H1 (cell line): ENCODE measurements at regions not wholly inside any gene's neighbourhood (a gene's known extent, or its start where the extent isn't known, plus 50 kb on each side); places are given as distances from the start of the nearest gene placed in this dataset.

Source experiments
- CTCF ChIA-PET: fragments of 300-600 bp; sonication (Branson Sonifier 250); formaldehyde crosslinking; loops from one replicate; lab custom pipeline; 2021; ENCODE audit not compliant: partially characterized antibody; lab: Charles Lee
- POLR2A ChIA-PET: fragments of 300-600 bp; sonication (Branson Sonifier 250); formaldehyde crosslinking; loops from one replicate; lab custom pipeline; 2021; ENCODE audit warnings: inconsistent platforms; ENCODE audit not compliant: partially characterized antibody; lab: Charles Lee
- DNase-seq, 2 experiments: peaks; one replicate each; pipeline versions ENCODE4 v3.0.0 to v3.0.0-alpha.2; 2010 to 2022; ENCODE audit warnings: low spot score in 2 of 2, low read depth in 1 of 2, mixed read lengths in 1 of 2
- FAIRE-seq: peaks from 2 replicates; lab custom pipeline; 2011; peaks lifted over from hg19 to GRCh38; lab: Jason Lieb, UNC
- H2AFZ ChIP-seq: 2 replicates; pipeline ENCODE4 v1.8.1; 2012; ENCODE audit warnings: low read length, inconsistent platforms
- H2AK5ac ChIP-seq: 2 replicates; pipeline ENCODE4 v1.6.1; 2013; ENCODE audit warnings: low read depth, low read length
- H2BK120ac ChIP-seq: replicated peaks from 2 replicates; pipeline ENCODE3; 2013; ENCODE audit warnings: low read depth, low read length, inconsistent platforms
- H2BK12ac ChIP-seq: 2 replicates; pipeline ENCODE4 v1.6.1; 2013; ENCODE audit warnings: low read depth, low read length
- H2BK15ac ChIP-seq: 2 replicates; pipeline ENCODE4 v1.6.1; 2013; ENCODE audit warnings: low read length
- H2BK20ac ChIP-seq: 2 replicates; pipeline ENCODE4 v1.6.1; 2013; ENCODE audit warnings: low read length
- H2BK5ac ChIP-seq: 2 replicates; pipeline ENCODE4 v1.6.1; 2013; ENCODE audit warnings: low read depth, low read length
- H3K14ac ChIP-seq: 2 replicates; pipeline ENCODE4 v1.6.1; 2013; ENCODE audit warnings: inconsistent platforms; ENCODE audit not compliant: insufficient read length
- H3K18ac ChIP-seq: 2 replicates; pipeline ENCODE4 v1.6.1; 2013; ENCODE audit warnings: low read length; ENCODE audit errors: extremely low read depth
- H3K23ac ChIP-seq: 2 replicates; pipeline ENCODE4 v1.6.1; 2013; ENCODE audit warnings: inconsistent platforms; ENCODE audit not compliant: insufficient read length
- H3K23me2 ChIP-seq: 2 replicates; pipeline ENCODE4 v1.6.1; 2013; ENCODE audit warnings: low read depth, low read length
- H3K27ac ChIP-seq: 2 replicates; pipeline ENCODE4 v1.6.1; 2011; ENCODE audit warnings: low read depth, low read length, inconsistent platforms
- H3K27me3 ChIP-seq, 4 experiments: replicated peaks in 1 of 4; 1 replicate in 1 of 4; 2 replicates in 3 of 4; pipeline versions ENCODE4 v1.6.1 to v1.8.1; 2011 to 2013; ENCODE audit warnings: low read length in 3 of 4, mild to moderate bottlenecking in 3 of 4, inconsistent platforms in 2 of 4, mixed read lengths in 2 of 4, moderate library complexity in 1 of 4; ENCODE audit not compliant: control insufficient read depth in 3 of 4, insufficient read depth in 3 of 4; ENCODE audit errors: extremely low read depth in 1 of 4
- H3K36me3 ChIP-seq, 4 experiments: 2 replicates each; pipeline versions ENCODE4 v1.6.1 to v1.8.1; 2011 to 2013; ENCODE audit warnings: mild to moderate bottlenecking in 4 of 4, low read length in 3 of 4, moderate library complexity in 2 of 4, control low read depth in 1 of 4, inconsistent platforms in 1 of 4; ENCODE audit not compliant: insufficient read depth in 4 of 4, control insufficient read depth in 2 of 4
- H3K4ac ChIP-seq: replicated peaks from 2 replicates; pipeline ENCODE3; 2013; ENCODE audit warnings: low read length, low read depth, mixed read lengths, inconsistent platforms; ENCODE audit not compliant: insufficient read length
- H3K4me1 ChIP-seq, 4 experiments: replicated peaks in 1 of 4; 1 replicate in 1 of 4; 2 replicates in 3 of 4; pipeline versions ENCODE4 v1.6.1 to v1.8.1; 2011 to 2013; ENCODE audit warnings: low read length in 3 of 4, inconsistent platforms in 2 of 4, mixed read lengths in 1 of 4; ENCODE audit not compliant: insufficient read depth in 4 of 4, control insufficient read depth in 3 of 4
- H3K4me2 ChIP-seq, 2 experiments: 2 replicates each; pipeline versions ENCODE4 v1.6.1 to v1.8.1; 2011 to 2013; ENCODE audit warnings: low read depth in 2 of 2, low read length in 2 of 2, control low read depth in 1 of 2, inconsistent platforms in 1 of 2, mild to moderate bottlenecking in 1 of 2; ENCODE audit not compliant: insufficient read depth in 1 of 2
- H3K4me3 ChIP-seq, 4 experiments: fragments of 200-600, 300-600 bp in 1 of 4; sonication (generic), shearing (Covaris generic), sonication (Bioruptor Twin) in 1 of 4; 2 replicates each; pipeline versions ENCODE4 v1.5.1 to v1.8.1; 2011 to 2016; ENCODE audit warnings: low read length in 4 of 4, low read depth in 3 of 4, control low read depth in 2 of 4, inconsistent platforms in 2 of 4, mild to moderate bottlenecking in 2 of 4, mixed read lengths in 1 of 4, moderate library complexity in 1 of 4; ENCODE audit not compliant: insufficient read depth in 2 of 4; ENCODE audit errors: extremely low read depth in 1 of 4
- H3K56ac ChIP-seq: replicated peaks from 2 replicates; pipeline ENCODE3; 2013; ENCODE audit warnings: low read depth, mild to moderate bottlenecking, mixed read lengths, low read length, inconsistent platforms; ENCODE audit not compliant: insufficient read length
- H3K79me1 ChIP-seq: 2 replicates; pipeline ENCODE4 v1.6.1; 2013; ENCODE audit warnings: low read depth, low read length, control low read depth
- H3K79me2 ChIP-seq, 2 experiments: 2 replicates each; pipeline versions ENCODE4 v1.6.1 to v1.8.1; 2012 to 2013; ENCODE audit warnings: low read length in 2 of 2, mild to moderate bottlenecking in 2 of 2, inconsistent platforms in 1 of 2; ENCODE audit not compliant: insufficient read depth in 2 of 2, control insufficient read depth in 1 of 2
- H3K9ac ChIP-seq, 4 experiments: replicated peaks in 1 of 4; 1 replicate in 1 of 4; 2 replicates in 3 of 4; pipeline versions ENCODE4 v1.6.1 to v1.8.1; 2011 to 2013; ENCODE audit warnings: low read depth in 3 of 4, low read length in 3 of 4, control low read depth in 2 of 4, mild to moderate bottlenecking in 2 of 4, moderate library complexity in 2 of 4, inconsistent platforms in 1 of 4; ENCODE audit errors: extremely low read depth in 1 of 4
- H3K9me3 ChIP-seq, 2 experiments: 2 replicates each; pipeline versions ENCODE4 v1.6.1 to v1.8.1; 2012 to 2013; ENCODE audit warnings: mild to moderate bottlenecking in 2 of 2, moderate library complexity in 2 of 2, control low read depth in 1 of 2, inconsistent platforms in 1 of 2, low read depth in 1 of 2, low read length in 1 of 2, mixed read lengths in 1 of 2; ENCODE audit not compliant: insufficient read depth in 2 of 2
- H4K20me1 ChIP-seq, 2 experiments: replicated peaks in 1 of 2; 2 replicates each; pipeline versions ENCODE3 to v1.8.1; 2011 to 2013; ENCODE audit warnings: inconsistent platforms in 2 of 2, low read length in 2 of 2, mild to moderate bottlenecking in 1 of 2; ENCODE audit not compliant: insufficient read depth in 2 of 2, control insufficient read depth in 1 of 2
- H4K5ac ChIP-seq: 2 replicates; pipeline ENCODE4 v1.6.1; 2013; ENCODE audit warnings: low read length, low read depth, mixed read lengths, inconsistent platforms; ENCODE audit not compliant: insufficient read length
- H4K8ac ChIP-seq: 2 replicates; pipeline ENCODE4 v1.8.0; 2013; ENCODE audit warnings: mild to moderate bottlenecking, moderate library complexity, low read length, inconsistent platforms; ENCODE audit not compliant: insufficient read depth; ENCODE audit errors: extremely low read depth
- H4K91ac ChIP-seq: replicated peaks from 2 replicates; pipeline ENCODE3; 2013; ENCODE audit warnings: low read length, mixed read lengths, inconsistent platforms; ENCODE audit not compliant: insufficient read length
- CTBP2 ChIP-seq: IDR thresholded peaks from 2 replicates; pipeline ENCODE4 v1.7.0; 2011; ENCODE audit warnings: borderline replicate concordance, mild to moderate bottlenecking, moderate library complexity, mixed read lengths, low read length; ENCODE audit not compliant: insufficient read depth, insufficient read length
- E2F6 ChIP-seq: IDR thresholded peaks from 2 replicates; pipeline ENCODE4 v1.6.1; 2012; ENCODE audit warnings: inconsistent platforms
- HDAC6 ChIP-seq: IDR thresholded peaks from one replicate; pipeline ENCODE4 v1.7.1; 2012; ENCODE audit warnings: low read depth, mild to moderate bottlenecking, inconsistent platforms, low read length, moderate library complexity
- MAFK ChIP-seq: IDR thresholded peaks from 2 replicates; pipeline ENCODE4 v1.6.1; 2012; ENCODE audit warnings: low read depth, mild to moderate bottlenecking, improper control_type of control experiment, low read length
- POLR2A ChIP-seq, 2 experiments: IDR thresholded peaks; 1 replicate in 1 of 2; 2 replicates in 1 of 2; pipeline ENCODE4 v1.6.1; 2011; ENCODE audit warnings: low read depth in 2 of 2, low read length in 2 of 2, mild to moderate bottlenecking in 2 of 2; ENCODE audit errors: control extremely low read depth in 1 of 2
- RFX5 ChIP-seq: IDR thresholded peaks from 2 replicates; pipeline ENCODE4 v1.6.1; 2011; ENCODE audit warnings: low read depth, low read length, improper control_type of control experiment, borderline replicate concordance
- SAP30 ChIP-seq: fragments of 300-600 bp; sonication (generic); IDR thresholded peaks from 2 replicates; pipeline ENCODE4 v1.7.1; 2012; ENCODE audit warnings: low read length, moderate library complexity, mild to moderate bottlenecking, inconsistent platforms; ENCODE audit not compliant: insufficient read depth, insufficient replicate concordance
- SP4 ChIP-seq: IDR thresholded peaks from 2 replicates; pipeline ENCODE4 v1.6.1; 2012; ENCODE audit warnings: low read length, inconsistent platforms
- WGBS, 2 experiments: shearing (Covaris generic) in 1 of 2; methylation state at CpG; one replicate each; pipeline versions ENCODE4 v1.1.6 to v1.1.7; 2013 to 2015; ENCODE audit warnings: low lambda C conversion rate in 2 of 2, mixed read lengths in 2 of 2, inconsistent platforms in 1 of 2, low coverage in 1 of 2, missing lambda C conversion rate in 1 of 2; ENCODE audit not compliant: insufficient replicate concordance in 2 of 2, insufficient coverage in 1 of 2, insufficient read length in 1 of 2; ENCODE audit errors: extremely low coverage in 1 of 2, missing lambda C conversion rate in 1 of 2; 5-methylcytosine and 5-hydroxymethylcytosine counted together

DNA sequence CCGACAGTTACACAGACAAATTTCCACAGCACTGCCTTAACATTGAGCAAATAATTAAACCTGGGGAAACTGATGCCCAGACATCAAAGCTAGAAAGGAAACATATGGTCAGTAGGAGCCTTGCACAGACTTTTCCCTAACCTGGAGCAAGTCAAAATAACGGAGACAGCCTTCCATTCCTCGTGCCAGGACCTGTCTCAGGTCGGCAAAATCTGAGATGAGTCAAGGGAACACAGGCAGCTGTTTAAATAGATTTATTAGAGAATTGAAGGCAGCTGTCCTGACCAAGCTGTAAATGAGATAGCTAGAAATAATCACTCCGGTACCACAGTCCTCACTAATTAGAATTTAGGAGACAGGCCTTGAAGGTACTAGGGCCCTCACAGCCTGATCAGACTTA is 81.2 kb downstream of the RAMP3 start:
- no peak overlapping the region for H2AFZ ChIP-seq
- no peak overlapping the region for H4K8ac ChIP-seq
- H3K4me2 ChIP-seq = no peak overlapping the region
- H3K36me3 ChIP-seq = no peaks in the 10 kb centered on the region
- no peaks in the 10 kb centered on the region for H3K9me3 ChIP-seq
- no peak overlapping the region for H2AK5ac ChIP-seq
- no peak overlapping the region for H4K91ac ChIP-seq
- no peak overlapping the region for H3K9ac ChIP-seq
- H3K4me3 ChIP-seq = no peak overlapping the region
- H3K27ac ChIP-seq = no peak overlapping the region
- no peaks in the 10 kb centered on the region; a peak in 1 of 7 replicates for H3K27me3 ChIP-seq
- no peak overlapping the region for H2BK120ac ChIP-seq
- no peak overlapping the region for H2BK5ac ChIP-seq
- no peak overlapping the region for H2BK12ac ChIP-seq
- H3K79me2 ChIP-seq = no peaks in the 10 kb centered on the region
- H2BK15ac ChIP-seq = no peak overlapping the region
- no peak overlapping the region for H3K56ac ChIP-seq
- no peak overlapping the region for H4K5ac ChIP-seq
- no peaks in the 10 kb centered on the region for H3K23me2 ChIP-seq
- POLR2A ChIA-PET = no interaction called here
- no peaks in the 10 kb centered on the region for H3K79me1 ChIP-seq
- H3K18ac ChIP-seq = no peak overlapping the region
- FAIRE-seq (no peak), DNase-seq (no peak)
- H2BK20ac ChIP-seq = no peak overlapping the region
- no peaks in the 10 kb centered on the region; a peak in 1 of 7 replicates for H3K4me1 ChIP-seq
- CTCF ChIA-PET = interaction anchor here (2.2 to 4.8 kb wide), 2 partner anchors 21 to 85 kb away, joined by 5 to 32 read pairs; no protein-coding TSS in a partner anchor
- no peaks in the 10 kb centered on the region for H4K20me1 ChIP-seq
- WGBS, 2 experiments = 90% methylated on average over 5 of the region's 5 CpGs; no CpG with 5 or more reads in 1 of the 2 experiments
- no peak overlapping the region for H3K14ac ChIP-seq
- H3K4ac ChIP-seq = no peak overlapping the region
- no peak overlapping the region for H3K23ac ChIP-seq
- no peak for TF ChIP-seq E2F6
- TF ChIP-seq CTBP2 = no peak
- TF ChIP-seq POLR2A (IDR thresholded peaks at IDR 0.05; ENCODE audit: control extremely low read depth in 1 of 2, low read depth in 2 of 2, low read length in 2 of 2) = no peak
- no peak for TF ChIP-seq HDAC6
- no peak for TF ChIP-seq MAFK
- no peak for TF ChIP-seq SP4
- no peak for TF ChIP-seq SAP30
- no peak for TF ChIP-seq RFX5
